Stimulated activated effector memory CD8-positive, alpha-beta T cell treated with anti-CD3 and anti-CD28 coated beads, Interleukin-12 subunit alpha, Interleukin-12 subunit beta, amount 100 ng/mL, for 72 hours (primary cell): ENCODE measurements at regions not wholly inside any gene's neighbourhood (a gene's known extent, or its start where the extent isn't known, plus 50 kb on each side); places are given as distances from the start of the nearest gene placed in this dataset.
"Not testable (repeated sequence)": the region's sequence is repeated elsewhere in the genome, so short reads cannot be mapped to it uniquely, and the experiment has no call there.

Experiments used
- ATAC-seq: fragments of 150-1000 bp; cut with Tn5 transposase; 2 replicates; pipeline ENCODE4 v1.10.0; 2021
- DNase-seq, 2 donors: peaks; one replicate each; pipeline ENCODE4 v3.0.0; 2021 to 2022; ENCODE audit warnings: low spot score in 2 of 2
- H3K27ac Mint-ChIP-seq: one replicate; pipeline ENCODE4 v1.8.0; 2022; ENCODE audit warnings: mild to moderate bottlenecking, mixed read lengths
- H3K36me3 Mint-ChIP-seq: one replicate; pipeline ENCODE4 v1.8.0; 2022; ENCODE audit warnings: mild to moderate bottlenecking, mixed read lengths
- H3K4me1 Mint-ChIP-seq: one replicate; pipeline ENCODE4 v1.8.0; 2022; ENCODE audit warnings: mixed read lengths
- H3K4me3 Mint-ChIP-seq: one replicate; pipeline ENCODE4 v1.8.0; 2022; ENCODE audit warnings: mild to moderate bottlenecking, mixed read lengths
- H3K9me3 Mint-ChIP-seq: one replicate; pipeline ENCODE4 v1.8.0; 2022; ENCODE audit warnings: mixed read lengths

GRCh38 chr9:82052081-82052480 lies 63.5 kb downstream of the SPATA31D1 start:
- no peak for ATAC-seq
- Mint-ChIP-seq H3K4me1 (no peaks in the 10 kb centered on the region), H3K4me3 (no peak overlapping the region), H3K27ac (no peak overlapping the region), H3K36me3 (no peaks in the 10 kb centered on the region), H3K9me3 (peaks cover 2% of the 10 kb centered on the region)
- DNase-seq = no peak

- no peak for ATAC-seq
- Mint-ChIP-seq H3K4me3 (no peak overlapping the region), H3K4me1 (peaks cover 4% of the 10 kb centered on the region), H3K27ac (no peak overlapping the region), H3K9me3 (peaks cover 2% of the 10 kb centered on the region), H3K36me3 (no peaks in the 10 kb centered on the region)
- no peak for DNase-seq
Measured at GRCh38 chr9:82054264-82055015, 65.9 kb downstream of the SPATA31D1 start.

GRCh38 chr9:82057805-82058204 lies 69.2 kb downstream of the SPATA31D1 start:
- peaks cover 2% of the 10 kb centered on the region for H3K9me3 Mint-ChIP-seq
- no peak for ATAC-seq
- peaks cover 4% of the 10 kb centered on the region for H3K4me1 Mint-ChIP-seq
- H3K4me3 Mint-ChIP-seq = no peak overlapping the region
- H3K27ac Mint-ChIP-seq = no peak overlapping the region
- no peaks in the 10 kb centered on the region for H3K36me3 Mint-ChIP-seq
- no peak for DNase-seq

- not testable (repeated sequence) for H3K27ac Mint-ChIP-seq, H3K36me3 Mint-ChIP-seq, H3K4me3 Mint-ChIP-seq, H3K4me1 Mint-ChIP-seq, ATAC-seq, H3K9me3 Mint-ChIP-seq, DNase-seq
Measured at GRCh38 chr9:82061801-82062200, 73.2 kb downstream of the SPATA31D1 start.

- peaks cover 4% of the 10 kb centered on the region for H3K4me1 Mint-ChIP-seq
- H3K4me3 Mint-ChIP-seq = no peak overlapping the region
- peaks cover 2% of the 10 kb centered on the region for H3K9me3 Mint-ChIP-seq
Measured at GRCh38 chr9:82062245-82062644, 73.7 kb downstream of the SPATA31D1 start.

GRCh38 chr9:82073551-82074543 lies 85.3 kb downstream of the SPATA31D1 start:
- Mint-ChIP-seq H3K4me3 (no peak overlapping the region), H3K36me3 (no peaks in the 10 kb centered on the region), H3K27ac (no peak overlapping the region), H3K4me1 (no peaks in the 10 kb centered on the region), H3K9me3 (no peaks in the 10 kb centered on the region)
- ATAC-seq (no peak), DNase-seq (no peak)

More at GRCh38 chr9:82062245-82062644, 73.7 kb downstream of the SPATA31D1 start:
- no peak overlapping the region for H3K27ac Mint-ChIP-seq
- H3K36me3 Mint-ChIP-seq = no peaks in the 10 kb centered on the region
- ATAC-seq (no peak), DNase-seq (no peak)

- no peaks in the 10 kb centered on the region for H3K36me3 Mint-ChIP-seq
- no peaks in the 10 kb centered on the region for H3K9me3 Mint-ChIP-seq
- H3K4me3 Mint-ChIP-seq = no peak overlapping the region
- ATAC-seq = no peak
- no peaks in the 10 kb centered on the region for H3K4me1 Mint-ChIP-seq
- no peak for DNase-seq
- no peak overlapping the region for H3K27ac Mint-ChIP-seq
Measured at GRCh38 chr9:82080265-82080664, 91.7 kb downstream of the SPATA31D1 start.

- Mint-ChIP-seq H3K4me1 (no peaks in the 10 kb centered on the region), H3K9me3 (peaks cover 4% of the 10 kb centered on the region), H3K36me3 (no peaks in the 10 kb centered on the region), H3K27ac (no peak overlapping the region), H3K4me3 (no peak overlapping the region)
- DNase-seq (no peak), ATAC-seq (no peak)
Measured at GRCh38 chr9:82081496-82081895, 92.9 kb downstream of the SPATA31D1 start.

- H3K27ac Mint-ChIP-seq = no peak overlapping the region
- H3K9me3 Mint-ChIP-seq = peaks cover 8% of the 10 kb centered on the region
- no peaks in the 10 kb centered on the region for H3K4me1 Mint-ChIP-seq
- no peaks in the 10 kb centered on the region for H3K36me3 Mint-ChIP-seq
- no peak overlapping the region for H3K4me3 Mint-ChIP-seq
- ATAC-seq (no peak), DNase-seq (no peak)
Measured at GRCh38 chr9:82082563-82082962, 94.0 kb downstream of the SPATA31D1 start.

GRCh38 chr9:82088591-82088990 lies 100.0 kb downstream of the SPATA31D1 start:
- H3K36me3 Mint-ChIP-seq = no peaks in the 10 kb centered on the region
- ATAC-seq (no peak), DNase-seq (no peak)
- H3K4me3 Mint-ChIP-seq = no peak overlapping the region
- H3K27ac Mint-ChIP-seq = no peak overlapping the region
- H3K9me3 Mint-ChIP-seq = peaks cover 8% of the 10 kb centered on the region
- H3K4me1 Mint-ChIP-seq = no peaks in the 10 kb centered on the region

- no peak for DNase-seq
- ATAC-seq = no peak
- Mint-ChIP-seq H3K9me3 (peaks cover 8% of the 10 kb centered on the region), H3K27ac (no peak overlapping the region), H3K36me3 (no peaks in the 10 kb centered on the region), H3K4me3 (no peak overlapping the region), H3K4me1 (no peaks in the 10 kb centered on the region)
Measured at GRCh38 chr9:82090046-82090445, 101.5 kb downstream of the SPATA31D1 start.

GRCh38 chr9:82091100-82091499 lies 102.5 kb downstream of the SPATA31D1 start:
- ATAC-seq = no peak
- Mint-ChIP-seq H3K4me1 (no peaks in the 10 kb centered on the region), H3K9me3 (peaks cover 8% of the 10 kb centered on the region), H3K4me3 (no peak overlapping the region), H3K36me3 (no peaks in the 10 kb centered on the region), H3K27ac (no peak overlapping the region)
- no peak for DNase-seq

GRCh38 chr9:82091610-82092009 lies 103.0 kb downstream of the SPATA31D1 start:
- ATAC-seq (no peak), DNase-seq (no peak)
- no peaks in the 10 kb centered on the region for H3K4me1 Mint-ChIP-seq
- peaks cover 4% of the 10 kb centered on the region for H3K9me3 Mint-ChIP-seq
- H3K27ac Mint-ChIP-seq = no peak overlapping the region
- no peaks in the 10 kb centered on the region for H3K36me3 Mint-ChIP-seq
- no peak overlapping the region for H3K4me3 Mint-ChIP-seq

- no peak overlapping the region for H3K4me3 Mint-ChIP-seq
- no peaks in the 10 kb centered on the region for H3K36me3 Mint-ChIP-seq
- no peaks in the 10 kb centered on the region for H3K4me1 Mint-ChIP-seq
- H3K27ac Mint-ChIP-seq = no peak overlapping the region
- DNase-seq (no peak), ATAC-seq (no peak)
- H3K9me3 Mint-ChIP-seq = peaks cover 12% of the 10 kb centered on the region
Measured at GRCh38 chr9:82101475-82101874, 112.9 kb downstream of the SPATA31D1 start.

GRCh38 chr9:82104252-82104651 lies 115.7 kb downstream of the SPATA31D1 start:
- no peak for ATAC-seq
- Mint-ChIP-seq H3K36me3 (no peaks in the 10 kb centered on the region), H3K4me3 (no peak overlapping the region), H3K4me1 (no peaks in the 10 kb centered on the region), H3K9me3 (peaks cover 6% of the 10 kb centered on the region), H3K27ac (no peak overlapping the region)
- no peak for DNase-seq

GRCh38 chr9:82105729-82106128 lies 117.2 kb downstream of the SPATA31D1 start:
- Mint-ChIP-seq H3K9me3 (peaks cover 5% of the 10 kb centered on the region), H3K36me3 (no peaks in the 10 kb centered on the region)

More at GRCh38 chr9:82105729-82106128, 117.2 kb downstream of the SPATA31D1 start:
- Mint-ChIP-seq H3K4me3 (no peak overlapping the region), H3K4me1 (no peaks in the 10 kb centered on the region), H3K27ac (no peak overlapping the region)
- ATAC-seq (no peak), DNase-seq (no peak)
